ENCODE measurements at regions not wholly inside any gene's neighbourhood (a gene's known extent, or its start where the extent isn't known, plus 50 kb on each side); places are given as distances from the start of the nearest gene placed in this dataset.

- TF ChIP-seq CTCF (IDR thresholded peaks at IDR 0.05; ENCODE audit: unreplicated experiment in 3 of 3): no peak
- Mint-ChIP-seq H3K36me3 (ENCODE audit: low read depth) (peaks cover 7% of the 10 kb centered on the region), H3K27ac (no peak overlapping the region)
These were observed 197.8 kb downstream of the PCDH7 start for GRCh38 chr4:30917946-30918345.

GRCh38 chr4:30919458-30919857, 199.3 kb downstream of the PCDH7 start:
- TF ChIP-seq CTCF (IDR thresholded peaks at IDR 0.05; ENCODE audit: unreplicated experiment in 3 of 3): no peak
- Mint-ChIP-seq H3K27ac (no peak overlapping the region), H3K36me3 (ENCODE audit: low read depth) (peaks cover 7% of the 10 kb centered on the region), H3K4me1 (peaks cover 5% of the 10 kb centered on the region), H3K4me3 (no peak overlapping the region), H3K9me3 (no peaks in the 10 kb centered on the region), H3K27me3 (ENCODE audit: low read depth) (no peaks in the 10 kb centered on the region)

More at GRCh38 chr4:30917946-30918345, 197.8 kb downstream of the PCDH7 start:
- H3K27me3 Mint-ChIP-seq (ENCODE audit: low read depth): no peaks in the 10 kb centered on the region
- H3K9me3 Mint-ChIP-seq: no peaks in the 10 kb centered on the region
- peaks cover 5% of the 10 kb centered on the region for H3K4me1 Mint-ChIP-seq
- H3K4me3 Mint-ChIP-seq: no peak overlapping the region

GRCh38 chr4:30920043-30920442, 199.9 kb downstream of the PCDH7 start:
- Mint-ChIP-seq H3K4me1 (peaks cover 5% of the 10 kb centered on the region), H3K9me3 (no peaks in the 10 kb centered on the region), H3K4me3 (no peak overlapping the region)

GRCh38 chr4:30922625-30923024, 202.5 kb downstream of the PCDH7 start:
- no peak overlapping the region for H3K27ac Mint-ChIP-seq
- H3K4me1 Mint-ChIP-seq: peaks cover 5% of the 10 kb centered on the region
- TF ChIP-seq CTCF (IDR thresholded peaks at IDR 0.05; ENCODE audit: unreplicated experiment in 3 of 3): no peak
- H3K4me3 Mint-ChIP-seq: no peak overlapping the region
- H3K27me3 Mint-ChIP-seq (ENCODE audit: low read depth): no peaks in the 10 kb centered on the region
- H3K9me3 Mint-ChIP-seq: no peaks in the 10 kb centered on the region
- peaks cover 15% of the 10 kb centered on the region for H3K36me3 Mint-ChIP-seq (ENCODE audit: low read depth)

More at GRCh38 chr4:30920043-30920442, 199.9 kb downstream of the PCDH7 start:
- H3K36me3 Mint-ChIP-seq (ENCODE audit: low read depth): peaks cover 7% of the 10 kb centered on the region
- H3K27ac Mint-ChIP-seq: no peak overlapping the region
- TF ChIP-seq CTCF (IDR thresholded peaks at IDR 0.05; ENCODE audit: unreplicated experiment in 3 of 3): no peak
- H3K27me3 Mint-ChIP-seq (ENCODE audit: low read depth): no peaks in the 10 kb centered on the region

- H3K4me3 Mint-ChIP-seq: no peak overlapping the region
- H3K4me1 Mint-ChIP-seq: no peaks in the 10 kb centered on the region
- H3K27ac Mint-ChIP-seq: no peak overlapping the region
- peaks cover 15% of the 10 kb centered on the region for H3K36me3 Mint-ChIP-seq (ENCODE audit: low read depth)
- no peaks in the 10 kb centered on the region for H3K9me3 Mint-ChIP-seq
- H3K27me3 Mint-ChIP-seq (ENCODE audit: low read depth): no peaks in the 10 kb centered on the region
- TF ChIP-seq CTCF (IDR thresholded peaks at IDR 0.05; ENCODE audit: unreplicated experiment in 3 of 3): no peak
These were observed 204.3 kb downstream of the PCDH7 start for GRCh38 chr4:30924495-30924894.

GRCh38 chr4:30929649-30930048, 209.5 kb downstream of the PCDH7 start:
- Mint-ChIP-seq H3K36me3 (ENCODE audit: low read depth) (peaks cover 8% of the 10 kb centered on the region), H3K9me3 (no peaks in the 10 kb centered on the region), H3K27ac (no peak overlapping the region), H3K4me1 (no peaks in the 10 kb centered on the region), H3K4me3 (no peak overlapping the region), H3K27me3 (ENCODE audit: low read depth) (no peaks in the 10 kb centered on the region)
- TF ChIP-seq CTCF (IDR thresholded peaks at IDR 0.05; ENCODE audit: unreplicated experiment in 3 of 3): no peak

Data from nephron (organoid).